Bronchial epithelial cell (primary cell): ENCODE measurements at regions not wholly inside any gene's neighbourhood (a gene's known extent, or its start where the extent isn't known, plus 50 kb on each side); places are given as distances from the start of the nearest gene placed in this dataset.

Source experiments
- DNase-seq: peaks from one replicate; pipeline ENCODE4 v3.0.0-alpha.2; 2010; ENCODE audit warnings: low read depth
- FAIRE-seq: peaks from 2 replicates; lab custom pipeline; 2011; peaks lifted over from hg19 to GRCh38; lab: Jason Lieb, UNC
- H3K27me3 ChIP-seq: 2 replicates; pipeline ENCODE4 v1.5.1; 2011; ENCODE audit warnings: low read length; ENCODE audit not compliant: control insufficient read depth, insufficient read depth
- H3K36me3 ChIP-seq: 2 replicates; pipeline ENCODE4 v1.5.1; 2011; ENCODE audit warnings: low read length; ENCODE audit not compliant: control insufficient read depth, insufficient read depth
- H3K4me3 ChIP-seq: 2 replicates; pipeline ENCODE4 v1.5.1; 2011; ENCODE audit warnings: mild to moderate bottlenecking, low read depth, low read length, control low read depth
- TF ChIP-seq, protein P1 (sequence below): IDR thresholded peaks from 2 replicates; pipeline ENCODE4 v1.5.1; 2011; ENCODE audit warnings: mild to moderate bottlenecking, moderate library complexity, low read length, control low read depth, inconsistent platforms; ENCODE audit not compliant: insufficient read depth, severe bottlenecking

DNA sequence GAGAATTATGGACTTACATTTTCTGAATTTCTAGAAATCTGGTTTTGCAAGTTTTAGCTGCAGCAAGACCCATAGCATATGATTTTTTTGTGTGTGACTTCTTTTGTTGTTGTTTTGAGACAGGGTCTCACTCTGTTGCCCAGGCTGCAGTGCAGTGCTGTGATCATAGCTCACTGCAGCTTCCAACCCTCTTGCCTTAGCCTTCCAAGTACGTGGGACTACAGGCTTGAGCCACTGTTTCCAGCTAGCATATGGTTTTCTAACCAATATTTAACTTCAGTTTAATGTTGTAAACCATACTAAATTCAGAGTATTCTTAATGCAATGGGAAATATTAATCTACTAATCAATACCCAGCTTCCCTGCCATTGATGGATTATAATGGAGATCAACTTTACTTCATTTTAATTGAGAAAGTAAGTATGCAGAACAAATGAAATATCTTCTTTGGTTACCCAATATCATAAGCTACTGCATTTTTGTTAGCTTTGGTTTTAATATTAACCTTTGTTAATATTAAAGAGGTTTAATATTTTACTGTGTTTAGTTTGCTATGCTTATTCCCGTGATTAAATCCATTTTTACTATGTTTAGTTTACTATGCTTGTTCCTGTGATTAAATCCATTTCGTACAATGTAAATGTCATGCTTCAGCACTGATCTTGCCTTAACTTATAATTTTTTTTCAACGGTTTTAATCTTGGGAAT lies 273.4 kb upstream of the TMEFF2 start:
- no peaks in the 10 kb centered on the region for H3K27me3 ChIP-seq
- TF ChIP-seq, protein P1, sequence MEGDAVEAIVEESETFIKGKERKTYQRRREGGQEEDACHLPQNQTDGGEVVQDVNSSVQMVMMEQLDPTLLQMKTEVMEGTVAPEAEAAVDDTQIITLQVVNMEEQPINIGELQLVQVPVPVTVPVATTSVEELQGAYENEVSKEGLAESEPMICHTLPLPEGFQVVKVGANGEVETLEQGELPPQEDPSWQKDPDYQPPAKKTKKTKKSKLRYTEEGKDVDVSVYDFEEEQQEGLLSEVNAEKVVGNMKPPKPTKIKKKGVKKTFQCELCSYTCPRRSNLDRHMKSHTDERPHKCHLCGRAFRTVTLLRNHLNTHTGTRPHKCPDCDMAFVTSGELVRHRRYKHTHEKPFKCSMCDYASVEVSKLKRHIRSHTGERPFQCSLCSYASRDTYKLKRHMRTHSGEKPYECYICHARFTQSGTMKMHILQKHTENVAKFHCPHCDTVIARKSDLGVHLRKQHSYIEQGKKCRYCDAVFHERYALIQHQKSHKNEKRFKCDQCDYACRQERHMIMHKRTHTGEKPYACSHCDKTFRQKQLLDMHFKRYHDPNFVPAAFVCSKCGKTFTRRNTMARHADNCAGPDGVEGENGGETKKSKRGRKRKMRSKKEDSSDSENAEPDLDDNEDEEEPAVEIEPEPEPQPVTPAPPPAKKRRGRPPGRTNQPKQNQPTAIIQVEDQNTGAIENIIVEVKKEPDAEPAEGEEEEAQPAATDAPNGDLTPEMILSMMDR = no peak
- H3K36me3 ChIP-seq = no peaks in the 10 kb centered on the region
- no peak for FAIRE-seq
- no peak overlapping the region for H3K4me3 ChIP-seq
- DNase-seq = no peak

DNA sequence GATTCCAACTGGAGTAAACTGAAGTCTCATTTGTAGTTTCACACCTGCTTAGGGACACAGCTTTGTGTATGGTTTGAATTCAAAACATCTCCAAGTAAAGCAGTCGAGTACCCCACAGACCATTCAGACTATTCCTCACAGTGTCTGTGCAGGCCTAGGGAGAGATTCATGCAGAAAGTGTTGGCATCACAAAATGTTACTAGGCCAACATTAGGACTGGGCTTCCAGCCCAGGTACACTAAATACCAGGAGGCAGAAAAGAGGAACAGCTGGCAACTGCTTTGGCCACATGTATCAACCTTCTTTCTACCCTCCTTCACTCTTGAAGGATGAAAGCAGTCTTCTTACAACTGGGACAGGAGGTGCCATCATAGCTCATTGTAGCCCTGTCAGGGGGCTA lies 270.4 kb upstream of the TMEFF2 start:
- H3K27me3 ChIP-seq = no peaks in the 10 kb centered on the region
- DNase-seq = no peak
- FAIRE-seq = no peak
- no peaks in the 10 kb centered on the region for H3K36me3 ChIP-seq
- H3K4me3 ChIP-seq = no peak overlapping the region
- TF ChIP-seq, protein P1 = no peak

DNA sequence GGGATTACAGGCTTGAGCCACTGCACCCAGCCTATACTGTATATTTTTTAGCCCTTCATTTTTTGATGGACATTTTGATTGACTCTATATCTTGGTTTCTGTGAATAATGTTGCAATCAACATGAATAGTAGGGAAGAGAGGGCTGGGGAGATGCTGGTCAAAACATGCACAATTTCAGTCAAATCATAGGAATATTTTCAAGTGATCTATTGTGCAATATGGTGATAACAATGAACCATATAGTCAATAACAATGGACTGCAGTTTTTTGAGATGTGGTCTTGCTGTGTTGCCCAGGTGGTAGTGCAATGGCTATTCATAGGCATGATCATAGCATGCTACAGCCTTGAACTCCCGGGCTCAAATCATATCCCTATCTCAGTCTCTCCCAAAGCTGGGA lies 264.7 kb upstream of the TMEFF2 start:
- no peak overlapping the region for H3K4me3 ChIP-seq
- no peak for DNase-seq
- TF ChIP-seq, protein P1 = no peak
- no peaks in the 10 kb centered on the region for H3K36me3 ChIP-seq
- no peaks in the 10 kb centered on the region for H3K27me3 ChIP-seq
- no peak for FAIRE-seq

DNA sequence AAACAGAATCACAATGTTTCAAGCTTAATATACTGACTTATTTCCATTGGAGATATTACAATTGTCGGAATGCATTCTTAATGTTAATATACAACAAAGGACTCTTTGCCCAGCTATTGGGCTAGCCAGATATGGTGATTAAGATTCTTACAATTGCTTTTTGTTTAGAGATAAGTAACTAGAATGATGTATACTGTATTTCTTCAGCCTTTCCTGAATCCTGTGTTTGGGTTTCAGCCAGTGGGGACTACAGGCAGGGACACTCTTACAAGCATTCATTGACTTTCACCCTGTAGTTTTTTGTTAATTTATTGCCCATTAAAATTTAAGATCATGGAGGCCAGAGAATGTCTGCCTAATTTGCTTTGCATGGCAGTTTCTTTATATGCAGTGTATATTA lies 254.1 kb upstream of the TMEFF2 start:
- H3K36me3 ChIP-seq = no peaks in the 10 kb centered on the region
- no peak overlapping the region for H3K4me3 ChIP-seq
- FAIRE-seq (no peak), DNase-seq (no peak)
- TF ChIP-seq, protein P1 = no peak
- no peaks in the 10 kb centered on the region for H3K27me3 ChIP-seq

DNA sequence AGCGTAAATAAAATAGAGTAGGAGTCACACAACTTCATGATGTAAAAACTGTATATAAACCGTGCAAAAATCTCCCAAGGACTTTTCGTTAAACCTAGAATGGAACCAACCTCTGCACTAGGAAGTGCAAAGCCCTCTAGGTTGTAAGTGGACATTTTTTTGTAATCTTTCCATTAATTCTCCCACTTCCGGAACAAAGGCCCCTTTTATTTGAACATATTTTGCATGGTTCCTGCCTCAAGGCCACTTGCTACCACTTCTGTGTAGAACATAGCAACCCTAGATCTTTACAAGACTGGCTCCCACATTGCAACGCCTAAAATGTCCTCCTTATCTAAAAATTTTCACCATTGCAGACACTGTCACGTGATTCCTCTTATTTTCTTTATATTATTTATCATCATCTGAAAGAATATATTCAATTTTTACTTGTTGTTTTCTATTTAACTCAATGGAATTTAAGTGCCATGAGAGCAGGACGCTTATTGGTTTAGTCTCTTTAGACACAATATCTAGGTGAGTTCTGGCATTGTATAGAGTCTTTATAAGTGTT lies 249.6 kb upstream of the TMEFF2 start:
- FAIRE-seq (no peak), DNase-seq (no peak)
- Histone ChIP-seq H3K36me3 (no peaks in the 10 kb centered on the region), H3K4me3 (no peak overlapping the region), H3K27me3 (no peaks in the 10 kb centered on the region)
- TF ChIP-seq, protein P1 = no peak
